Lower leg skin (tissue), 4 donors: ENCODE measurements at regions not wholly inside any gene's neighbourhood (a gene's known extent, or its start where the extent isn't known, plus 50 kb on each side); places are given as distances from the start of the nearest gene placed in this dataset.

Experiments used
- DNase-seq, 2 donors: peaks; one replicate each; pipeline ENCODE4 v3.0.0-alpha.2; 2019; ENCODE audit warnings: low spot score in 2 of 2
- H3K4me3 ChIP-seq: fragments of 200-600 bp; sonication (generic); 2 replicates; pipeline ENCODE4 v1.5.1; 2017; ENCODE audit warnings: mild to moderate bottlenecking, low read depth; ENCODE audit not compliant: poor library complexity, severe bottlenecking
- CTCF ChIP-seq, 3 donors: fragments of 450-650 bp; IDR thresholded peaks; one replicate each; pipeline ENCODE4 v1.5.1; 2016; ENCODE audit warnings: antibody characterized with exemption in 3 of 3, mild to moderate bottlenecking in 3 of 3, moderate library complexity in 2 of 3
- POLR2A ChIP-seq, 2 donors: fragments of 450-650 bp; IDR thresholded peaks; one replicate each; pipeline ENCODE4 v1.6.1; 2016 to 2017; ENCODE audit warnings: antibody characterized with exemption in 2 of 2, mild to moderate bottlenecking in 1 of 2, moderate library complexity in 1 of 2
- WGBS, 2 donors: methylation state at CpG; one replicate each; pipeline ENCODE4 v1.1.5; 2018; 5-methylcytosine and 5-hydroxymethylcytosine counted together
- intact Hi-C: fragments of 100-400 bp; cut with DNase I; formaldehyde crosslinking; loops from one replicate; pipeline ENCODE4 v1.15.0; 2023; ENCODE audit warnings: low total_unique reads

GRCh38 chr2:59889305-59889704, 664.1 kb downstream of the BCL11A start:
- intact Hi-C loops = no loop called here
- no peak overlapping the region for H3K4me3 ChIP-seq
- 94 to 96% methylated on average over 8 of the region's 8 CpGs for WGBS, 2 donors
- no peak for DNase-seq
- TF ChIP-seq CTCF (IDR thresholded peaks at IDR 0.05) (no peak), POLR2A (IDR thresholded peaks at IDR 0.05) (no peak)

GRCh38 chr2:59888706-59889105, 664.7 kb downstream of the BCL11A start:
- intact Hi-C loops = no loop called here
- no peak for DNase-seq
- H3K4me3 ChIP-seq = no peak overlapping the region
- TF ChIP-seq CTCF (IDR thresholded peaks at IDR 0.05) (no peak), POLR2A (IDR thresholded peaks at IDR 0.05) (no peak)
- 65 to 68% methylated on average over 1 of the region's 1 CpG for WGBS, 2 donors

- TF ChIP-seq POLR2A (IDR thresholded peaks at IDR 0.05) = no peak
- no peak for TF ChIP-seq CTCF (IDR thresholded peaks at IDR 0.05)
- 35 to 43% methylated on average over 3 of the region's 3 CpGs for WGBS, 2 donors
- no peak for DNase-seq
These were observed 665.4 kb downstream of the BCL11A start for GRCh38 chr2:59888015-59888414.

GRCh38 chr2:59887366-59887765, 666.1 kb downstream of the BCL11A start:
- H3K4me3 ChIP-seq = no peak overlapping the region
- 27 to 47% methylated on average over 3 of the region's 3 CpGs for WGBS, 2 donors
- intact Hi-C loops = no loop called here
- no peak for TF ChIP-seq POLR2A (IDR thresholded peaks at IDR 0.05)
- TF ChIP-seq CTCF (IDR thresholded peaks at IDR 0.05) = no peak
- DNase-seq = no peak

More at GRCh38 chr2:59888015-59888414, 665.4 kb downstream of the BCL11A start:
- intact Hi-C loops = no loop called here
- H3K4me3 ChIP-seq = no peak overlapping the region

GRCh38 chr2:59886759-59887158, 666.7 kb downstream of the BCL11A start:
- intact Hi-C loops = no loop called here
- TF ChIP-seq POLR2A (IDR thresholded peaks at IDR 0.05) = no peak
- TF ChIP-seq CTCF (IDR thresholded peaks at IDR 0.05) = no peak
- DNase-seq = no peak
- 92% methylated on average over 3 of the region's 3 CpGs for WGBS, 2 donors
- H3K4me3 ChIP-seq = no peak overlapping the region

- 26 to 31% methylated on average over 6 of the region's 6 CpGs for WGBS, 2 donors
- DNase-seq = no peak
- TF ChIP-seq CTCF (IDR thresholded peaks at IDR 0.05) = no peak
- no peak for TF ChIP-seq POLR2A (IDR thresholded peaks at IDR 0.05)
- intact Hi-C loops = no loop called here
- no peak overlapping the region for H3K4me3 ChIP-seq
These were observed 667.9 kb downstream of the BCL11A start for GRCh38 chr2:59885541-59885940.
